Adrenal gland (tissue), 5 donors: ENCODE measurements at regions not wholly inside any gene's neighbourhood (a gene's known extent, or its start where the extent isn't known, plus 50 kb on each side); places are given as distances from the start of the nearest gene placed in this dataset.

Experiments
- CTCF ChIP-seq, 6 experiments: fragments of 450-650 bp in 4 of 6; fragments of 200-600 bp in 2 of 6; sonication (generic) in 1 of 6; IDR thresholded peaks; 1 replicate in 5 of 6; 2 replicates in 1 of 6; pipeline versions ENCODE4 v1.5.1 to v1.8.0; 2016 to 2021; ENCODE audit warnings: antibody characterized with exemption in 6 of 6, mild to moderate bottlenecking in 2 of 6, moderate library complexity in 1 of 6
- POLR2A ChIP-seq, 2 donors: fragments of 450-650 bp; IDR thresholded peaks; one replicate each; pipeline ENCODE4 v1.6.1; 2017; ENCODE audit warnings: antibody characterized with exemption in 2 of 2, mild to moderate bottlenecking in 2 of 2, moderate library complexity in 1 of 2
- donor health status: DM: no; HTN: no; CAD: no.

GRCh38 chr14:101035466-101036225, 132.1 kb upstream of the RTL1 start:
- no peak for TF ChIP-seq POLR2A (IDR thresholded peaks at IDR 0.05)
- no peak for TF ChIP-seq CTCF (IDR thresholded peaks at IDR 0.05)
